Prostate gland (tissue), 2 donors: ENCODE measurements at regions not wholly inside any gene's neighbourhood (a gene's known extent, or its start where the extent isn't known, plus 50 kb on each side); places are given as distances from the start of the nearest gene placed in this dataset.

ENCODE experiments used
- DNase-seq: peaks from one replicate; pipeline ENCODE4 v3.0.0-alpha.2; 2019; ENCODE audit warnings: low spot score
- H3K27ac ChIP-seq, 2 donors: fragments of 200-600 bp; sonication (generic); 2 replicates each; pipeline ENCODE4 v1.5.1; 2017 to 2019
- H3K27me3 ChIP-seq: fragments of 200-600 bp; sonication (generic); replicated peaks from 2 replicates; pipeline ENCODE4 v1.5.1; 2019; ENCODE audit not compliant: insufficient read depth
- H3K36me3 ChIP-seq, 2 donors: fragments of 200-600 bp; sonication (generic); 1 replicate in 1 of 2; 2 replicates in 1 of 2; pipeline versions ENCODE4 v1.5.1 to v1.8.1; 2017 to 2019
- H3K4me1 ChIP-seq: fragments of 200-600 bp; sonication (generic); replicated peaks from 2 replicates; pipeline ENCODE4 v1.5.1; 2019
- H3K4me3 ChIP-seq, 2 donors: fragments of 200-600 bp; sonication (generic); 2 replicates each; pipeline ENCODE4 v1.5.1; 2017 to 2019
- H3K9me3 ChIP-seq: fragments of 200-600 bp; sonication (generic); 2 replicates; pipeline ENCODE4 v1.5.1; 2017
- POLR2A ChIP-seq: fragments of 450-650 bp; IDR thresholded peaks from one replicate; pipeline ENCODE4 v1.6.1; 2016; ENCODE audit warnings: antibody characterized with exemption, mild to moderate bottlenecking
- POLR2AphosphoS5 ChIP-seq: sonication (generic); formaldehyde crosslinking; IDR thresholded peaks from one replicate; pipeline ENCODE4 v1.6.1; 2017; ENCODE audit warnings: antibody characterized with exemption
- WGBS: methylation state at CpG from one replicate; pipeline ENCODE4 v1.1.5; 2018; 5-methylcytosine and 5-hydroxymethylcytosine counted together
- intact Hi-C: fragments of 100-400 bp; cut with DNase I; formaldehyde crosslinking; loops from one replicate; pipeline ENCODE4 v1.14.2; 2022
- TF ChIP-seq, protein P1 (sequence below), 4 experiments: fragments of 200-600 bp in 2 of 4; fragments of 450-650 bp in 2 of 4; sonication (generic) in 2 of 4; IDR thresholded peaks; 1 replicate in 3 of 4; 2 replicates in 1 of 4; pipeline ENCODE4 v1.5.1; 2016 to 2019; ENCODE audit warnings: antibody characterized with exemption in 4 of 4, mild to moderate bottlenecking in 2 of 4, moderate library complexity in 2 of 4

DNA sequence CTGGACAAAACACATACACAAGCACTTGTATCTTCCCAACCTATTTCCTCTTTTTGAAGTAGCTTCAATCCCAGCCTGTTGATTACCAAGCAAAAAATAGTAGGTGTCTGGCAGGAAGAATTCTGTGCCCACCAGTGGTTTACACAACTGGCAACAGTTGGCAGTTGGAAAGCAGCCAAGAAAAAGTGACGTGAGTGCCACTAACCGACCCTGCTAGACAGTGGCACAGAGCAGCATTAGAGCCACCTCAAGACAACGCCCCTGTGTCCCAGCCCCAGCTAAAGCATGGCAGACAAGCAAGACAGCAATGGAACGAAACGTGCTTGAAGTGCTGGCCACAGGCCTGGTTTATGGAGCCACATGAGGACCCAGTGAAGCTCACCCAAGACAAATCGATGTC is 379.6 kb downstream of the FBXO15 start:
- no peaks in the 10 kb centered on the region for H3K4me1 ChIP-seq
- 48% methylated on average over 6 of the region's 6 CpGs for WGBS
- no peak overlapping the region for H3K27ac ChIP-seq
- no peaks in the 10 kb centered on the region for H3K9me3 ChIP-seq
- no peak overlapping the region for H3K4me3 ChIP-seq
- H3K36me3 ChIP-seq, result no peaks in the 10 kb centered on the region
- intact Hi-C loops, result no loop called here
- no peak for DNase-seq
- TF ChIP-seq, protein P1, sequence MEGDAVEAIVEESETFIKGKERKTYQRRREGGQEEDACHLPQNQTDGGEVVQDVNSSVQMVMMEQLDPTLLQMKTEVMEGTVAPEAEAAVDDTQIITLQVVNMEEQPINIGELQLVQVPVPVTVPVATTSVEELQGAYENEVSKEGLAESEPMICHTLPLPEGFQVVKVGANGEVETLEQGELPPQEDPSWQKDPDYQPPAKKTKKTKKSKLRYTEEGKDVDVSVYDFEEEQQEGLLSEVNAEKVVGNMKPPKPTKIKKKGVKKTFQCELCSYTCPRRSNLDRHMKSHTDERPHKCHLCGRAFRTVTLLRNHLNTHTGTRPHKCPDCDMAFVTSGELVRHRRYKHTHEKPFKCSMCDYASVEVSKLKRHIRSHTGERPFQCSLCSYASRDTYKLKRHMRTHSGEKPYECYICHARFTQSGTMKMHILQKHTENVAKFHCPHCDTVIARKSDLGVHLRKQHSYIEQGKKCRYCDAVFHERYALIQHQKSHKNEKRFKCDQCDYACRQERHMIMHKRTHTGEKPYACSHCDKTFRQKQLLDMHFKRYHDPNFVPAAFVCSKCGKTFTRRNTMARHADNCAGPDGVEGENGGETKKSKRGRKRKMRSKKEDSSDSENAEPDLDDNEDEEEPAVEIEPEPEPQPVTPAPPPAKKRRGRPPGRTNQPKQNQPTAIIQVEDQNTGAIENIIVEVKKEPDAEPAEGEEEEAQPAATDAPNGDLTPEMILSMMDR (IDR thresholded peaks at IDR 0.05), result no peak
- no peaks in the 10 kb centered on the region for H3K27me3 ChIP-seq

DNA sequence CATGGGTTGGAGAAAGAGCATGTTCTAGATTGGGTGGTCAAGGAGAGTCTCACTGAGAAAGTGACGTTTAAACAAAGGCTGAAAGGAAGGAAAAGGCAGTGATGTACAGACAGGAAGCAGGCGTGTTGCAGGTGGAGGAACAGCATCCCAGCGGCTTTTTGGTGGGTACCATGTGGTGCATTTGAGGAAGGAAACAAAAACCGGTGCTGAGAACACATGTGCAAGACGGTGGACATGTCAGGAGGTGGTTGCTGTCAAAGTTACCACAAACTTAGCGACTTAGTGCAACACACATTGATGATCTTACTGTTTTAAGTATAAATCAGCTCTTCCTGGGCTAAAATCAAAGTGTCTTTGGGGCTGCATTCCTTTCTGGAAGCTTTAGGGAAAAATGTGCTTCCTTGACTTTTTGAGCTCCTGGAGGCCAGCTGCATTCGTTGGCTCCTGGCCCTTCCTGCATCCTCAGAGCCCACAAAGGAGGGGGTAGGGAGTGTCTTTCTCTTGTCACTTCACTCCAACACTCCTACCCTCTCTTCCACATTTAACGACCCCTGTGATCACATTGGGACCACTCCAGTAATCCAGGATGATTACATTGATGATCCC is 380.6 kb downstream of the FBXO15 start:
- TF ChIP-seq POLR2A, result no peak
- TF ChIP-seq, protein P1 (IDR thresholded peaks at IDR 0.05), result no peak
- no peak for TF ChIP-seq POLR2AphosphoS5
- no peaks in the 10 kb centered on the region for H3K9me3 ChIP-seq
- 67% methylated on average over 8 of the region's 8 CpGs for WGBS
- no peak overlapping the region for H3K4me3 ChIP-seq
- no peaks in the 10 kb centered on the region for H3K4me1 ChIP-seq
- intact Hi-C loops, result no loop called here
- no peak for DNase-seq
- H3K27me3 ChIP-seq, result no peaks in the 10 kb centered on the region
- no peaks in the 10 kb centered on the region for H3K36me3 ChIP-seq
- no peak overlapping the region for H3K27ac ChIP-seq

- Histone ChIP-seq H3K27ac (no peak overlapping the region), H3K27me3 (no peaks in the 10 kb centered on the region), H3K9me3 (no peaks in the 10 kb centered on the region), H3K4me3 (no peak overlapping the region), H3K4me1 (no peaks in the 10 kb centered on the region), H3K36me3 (no peaks in the 10 kb centered on the region)
- no peak for TF ChIP-seq POLR2AphosphoS5
- no peak for TF ChIP-seq POLR2A
- no peak for DNase-seq
- WGBS, result 95% methylated on average over 2 of the region's 2 CpGs
- intact Hi-C loops, result no loop called here
Observed at GRCh38 chr18:73758446-73758845, 389.2 kb downstream of the FBXO15 start.

DNA sequence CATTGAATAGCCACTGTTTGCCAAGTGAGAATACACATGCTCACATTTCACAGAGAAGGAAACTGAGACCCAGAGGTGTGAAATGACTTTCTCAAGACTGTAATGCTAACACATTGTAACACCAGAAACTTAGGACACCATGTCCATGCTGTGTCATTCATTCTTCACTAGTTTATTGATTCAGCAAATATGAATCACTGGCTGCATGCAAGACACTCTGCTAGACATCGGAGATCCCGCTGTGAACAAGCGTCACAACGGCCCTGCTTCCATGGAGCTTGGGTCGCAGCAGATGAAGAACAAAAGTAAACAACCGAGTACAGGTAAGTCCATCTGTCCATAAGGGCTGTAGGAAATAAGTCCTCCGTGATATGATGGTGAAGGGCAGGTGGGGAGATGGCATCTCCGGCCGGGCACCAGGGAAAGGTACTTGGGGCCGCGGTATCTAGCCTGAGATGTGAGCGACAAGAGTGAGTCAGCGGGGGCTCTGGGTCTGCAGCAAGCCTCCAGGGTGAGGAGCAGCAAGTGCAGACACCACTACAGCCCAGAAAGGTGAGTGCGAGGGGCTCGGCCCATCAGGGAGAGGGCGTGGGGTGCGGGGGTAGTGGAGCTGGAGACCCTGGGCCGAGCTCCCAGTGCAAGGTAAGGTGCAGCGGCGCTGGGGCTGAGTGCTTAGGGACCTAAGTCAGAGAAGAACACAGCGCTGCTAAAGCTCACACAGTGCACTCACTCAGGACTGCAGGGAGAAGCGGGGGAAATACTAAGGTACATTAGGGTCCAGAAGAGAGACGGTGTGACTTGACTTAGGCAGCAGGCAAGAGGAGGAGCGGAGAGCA is 391.2 kb downstream of the FBXO15 start:
- intact Hi-C loops, result no loop called here
- H3K9me3 ChIP-seq, result no peaks in the 10 kb centered on the region
- TF ChIP-seq POLR2AphosphoS5 (no peak), POLR2A (no peak)
- TF ChIP-seq, protein P1 (IDR thresholded peaks at IDR 0.05), result no peak
- no peak for DNase-seq
- no peaks in the 10 kb centered on the region for H3K36me3 ChIP-seq
- H3K27ac ChIP-seq, result no peak overlapping the region
- no peaks in the 10 kb centered on the region for H3K27me3 ChIP-seq
- no peaks in the 10 kb centered on the region for H3K4me1 ChIP-seq
- 90% methylated on average over 24 of the region's 24 CpGs for WGBS
- H3K4me3 ChIP-seq, result no peak overlapping the region

DNA sequence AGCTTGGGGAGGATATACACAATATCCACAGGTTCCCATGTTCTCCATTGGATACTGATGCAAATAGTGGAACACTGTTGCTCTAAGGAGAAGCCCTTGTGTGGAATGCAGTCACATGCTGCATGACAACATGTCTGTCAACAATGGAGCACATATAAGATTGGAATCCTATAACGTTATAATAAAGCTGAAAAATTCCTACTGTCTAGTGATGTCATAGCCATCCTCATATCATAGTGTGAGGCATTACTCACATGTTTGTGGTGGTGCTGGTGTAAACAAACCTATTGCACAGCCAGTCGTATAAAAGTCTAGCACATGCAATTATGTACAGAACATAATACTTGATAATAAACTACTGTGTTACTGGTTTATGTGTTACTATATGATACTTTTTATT is 394.7 kb downstream of the FBXO15 start:
- Histone ChIP-seq H3K9me3 (no peaks in the 10 kb centered on the region), H3K27ac (no peak overlapping the region), H3K4me3 (no peak overlapping the region), H3K36me3 (no peaks in the 10 kb centered on the region), H3K27me3 (no peaks in the 10 kb centered on the region), H3K4me1 (no peaks in the 10 kb centered on the region)
- TF ChIP-seq POLR2AphosphoS5 (no peak), POLR2A (no peak)
- TF ChIP-seq, protein P1 (IDR thresholded peaks at IDR 0.05), result no peak
- intact Hi-C loops, result no loop called here
- WGBS, result 47% methylated on average over 2 of the region's 2 CpGs
- no peak for DNase-seq
